Ovary (tissue), 3 donors: ENCODE measurements at regions not wholly inside any gene's neighbourhood (a gene's known extent, or its start where the extent isn't known, plus 50 kb on each side); places are given as distances from the start of the nearest gene placed in this dataset.

Experiments
- CTCF ChIP-seq, 3 donors: fragments of 450-650 bp in 2 of 3; fragments of 200-600 bp in 1 of 3; IDR thresholded peaks; one replicate each; pipeline versions ENCODE4 v1.5.1 to v1.8.0; 2016 to 2022; ENCODE audit warnings: antibody characterized with exemption in 3 of 3, mild to moderate bottlenecking in 1 of 3
- EP300 ChIP-seq: sonication (generic); formaldehyde crosslinking; IDR thresholded peaks from one replicate; pipeline ENCODE4 v1.6.1; 2017; ENCODE audit warnings: antibody characterized with exemption
- POLR2A ChIP-seq: fragments of 450-650 bp; IDR thresholded peaks from one replicate; pipeline ENCODE4 v1.6.1; 2017; ENCODE audit warnings: antibody characterized with exemption, mild to moderate bottlenecking, moderate library complexity
- donor health status: DM: no; HTN: no; CAD: no.

- TF ChIP-seq CTCF (IDR thresholded peaks at IDR 0.05) = no peak
- no peak for TF ChIP-seq POLR2A
- no peak for TF ChIP-seq EP300
These were observed 552.6 kb upstream of the BOD1L1 start for GRCh38 chr4:14180166-14180565.
